ENCODE measurements at regions not wholly inside any gene's neighbourhood (a gene's known extent, or its start where the extent isn't known, plus 50 kb on each side); places are given as distances from the start of the nearest gene placed in this dataset.

- Histone ChIP-seq H3K36me3 (ENCODE audit: control insufficient read depth in 1 of 2, insufficient read depth in 2 of 2, low read length in 2 of 2) (no peaks in the 10 kb centered on the region), H3K9me3 (ENCODE audit: control insufficient read depth in 1 of 2, low read length in 2 of 2) (no peaks in the 10 kb centered on the region), H3K27me3 (ENCODE audit: control insufficient read depth in 1 of 2, insufficient read depth in 2 of 2, low read length in 2 of 2) (no peaks in the 10 kb centered on the region), H3K27ac (ENCODE audit: low read depth, low read length) (no peak overlapping the region), H3K9ac (ENCODE audit: low read depth in 1 of 2, low read length in 2 of 2) (no peak overlapping the region), H3K4me3 (ENCODE audit: low read depth in 1 of 2, low read length in 2 of 2) (no peak overlapping the region), H3K4me1 (ENCODE audit: control insufficient read depth in 1 of 2, insufficient read depth in 2 of 2, low read length in 2 of 2) (no peaks in the 10 kb centered on the region)
Measured at GRCh38 chr19:31974290-31974689, 371.1 kb upstream of the ZNF507 start.

- H3K27me3 ChIP-seq (ENCODE audit: control insufficient read depth in 1 of 2, insufficient read depth in 2 of 2, low read length in 2 of 2) = no peaks in the 10 kb centered on the region
- H3K27ac ChIP-seq (ENCODE audit: low read depth, low read length) = no peak overlapping the region
- no peak overlapping the region for H3K4me3 ChIP-seq (ENCODE audit: low read depth in 1 of 2, low read length in 2 of 2)
- no peaks in the 10 kb centered on the region for H3K9me3 ChIP-seq (ENCODE audit: control insufficient read depth in 1 of 2, low read length in 2 of 2)
- H3K9ac ChIP-seq (ENCODE audit: low read depth in 1 of 2, low read length in 2 of 2) = no peak overlapping the region
- no peaks in the 10 kb centered on the region for H3K4me1 ChIP-seq (ENCODE audit: control insufficient read depth in 1 of 2, insufficient read depth in 2 of 2, low read length in 2 of 2)
- H3K36me3 ChIP-seq (ENCODE audit: control insufficient read depth in 1 of 2, insufficient read depth in 2 of 2, low read length in 2 of 2) = no peaks in the 10 kb centered on the region
Measured at GRCh38 chr19:31974941-31975340, 370.5 kb upstream of the ZNF507 start.

DNA sequence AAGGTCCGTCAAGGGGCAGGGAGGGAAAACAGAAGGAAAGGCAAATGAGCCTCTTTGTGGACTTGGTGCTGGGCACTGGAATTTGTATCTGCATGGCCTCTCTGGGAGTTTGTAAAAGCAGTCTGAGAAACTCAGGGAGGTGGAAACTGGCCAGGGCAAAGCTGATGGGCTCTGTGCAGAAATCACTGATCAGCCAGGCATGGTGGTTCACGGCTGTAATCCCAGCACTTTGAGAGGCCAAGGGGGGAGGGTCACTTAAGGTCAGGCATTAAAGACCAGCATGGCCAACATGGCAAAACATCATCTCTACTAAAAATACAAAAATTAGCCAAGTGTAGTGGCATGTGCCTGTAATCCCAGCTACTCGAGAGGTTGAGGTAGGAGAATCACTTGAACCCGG is 369.9 kb upstream of the ZNF507 start:
- Histone ChIP-seq H3K27ac (ENCODE audit: low read depth, low read length) (no peak overlapping the region), H3K9me3 (ENCODE audit: control insufficient read depth in 1 of 2, low read length in 2 of 2) (no peaks in the 10 kb centered on the region), H3K9ac (ENCODE audit: low read depth in 1 of 2, low read length in 2 of 2) (no peak overlapping the region), H3K4me1 (ENCODE audit: control insufficient read depth in 1 of 2, insufficient read depth in 2 of 2, low read length in 2 of 2) (no peaks in the 10 kb centered on the region), H3K36me3 (ENCODE audit: control insufficient read depth in 1 of 2, insufficient read depth in 2 of 2, low read length in 2 of 2) (no peaks in the 10 kb centered on the region), H3K4me3 (ENCODE audit: low read depth in 1 of 2, low read length in 2 of 2) (no peak overlapping the region), H3K27me3 (ENCODE audit: control insufficient read depth in 1 of 2, insufficient read depth in 2 of 2, low read length in 2 of 2) (no peaks in the 10 kb centered on the region)

- no peaks in the 10 kb centered on the region for H3K36me3 ChIP-seq (ENCODE audit: control insufficient read depth in 1 of 2, insufficient read depth in 2 of 2, low read length in 2 of 2)
- no peaks in the 10 kb centered on the region for H3K9me3 ChIP-seq (ENCODE audit: control insufficient read depth in 1 of 2, low read length in 2 of 2)
- no peak overlapping the region for H3K4me3 ChIP-seq (ENCODE audit: low read depth in 1 of 2, low read length in 2 of 2)
- H3K4me1 ChIP-seq (ENCODE audit: control insufficient read depth in 1 of 2, insufficient read depth in 2 of 2, low read length in 2 of 2) = no peaks in the 10 kb centered on the region
- no peaks in the 10 kb centered on the region for H3K27me3 ChIP-seq (ENCODE audit: control insufficient read depth in 1 of 2, insufficient read depth in 2 of 2, low read length in 2 of 2)
- H3K27ac ChIP-seq (ENCODE audit: low read depth, low read length) = no peak overlapping the region
- H3K9ac ChIP-seq (ENCODE audit: low read depth in 1 of 2, low read length in 2 of 2) = no peak overlapping the region
Measured at GRCh38 chr19:31976775-31977536, 368.5 kb upstream of the ZNF507 start.

- Histone ChIP-seq H3K27ac (ENCODE audit: low read depth, low read length) (no peak overlapping the region), H3K36me3 (ENCODE audit: control insufficient read depth in 1 of 2, insufficient read depth in 2 of 2, low read length in 2 of 2) (no peaks in the 10 kb centered on the region), H3K9ac (ENCODE audit: low read depth in 1 of 2, low read length in 2 of 2) (no peak overlapping the region), H3K9me3 (ENCODE audit: control insufficient read depth in 1 of 2, low read length in 2 of 2) (no peaks in the 10 kb centered on the region), H3K27me3 (ENCODE audit: control insufficient read depth in 1 of 2, insufficient read depth in 2 of 2, low read length in 2 of 2) (no peaks in the 10 kb centered on the region), H3K4me1 (ENCODE audit: control insufficient read depth in 1 of 2, insufficient read depth in 2 of 2, low read length in 2 of 2) (no peaks in the 10 kb centered on the region), H3K4me3 (ENCODE audit: low read depth in 1 of 2, low read length in 2 of 2) (no peak overlapping the region)
Measured at GRCh38 chr19:31979362-31979761, 366.0 kb upstream of the ZNF507 start.

- Histone ChIP-seq H3K9ac (ENCODE audit: low read depth in 1 of 2, low read length in 2 of 2) (no peak overlapping the region), H3K27ac (ENCODE audit: low read depth, low read length) (no peak overlapping the region), H3K4me3 (ENCODE audit: low read depth in 1 of 2, low read length in 2 of 2) (no peak overlapping the region), H3K9me3 (ENCODE audit: control insufficient read depth in 1 of 2, low read length in 2 of 2) (no peaks in the 10 kb centered on the region), H3K4me1 (ENCODE audit: control insufficient read depth in 1 of 2, insufficient read depth in 2 of 2, low read length in 2 of 2) (no peaks in the 10 kb centered on the region), H3K36me3 (ENCODE audit: control insufficient read depth in 1 of 2, insufficient read depth in 2 of 2, low read length in 2 of 2) (no peaks in the 10 kb centered on the region), H3K27me3 (ENCODE audit: control insufficient read depth in 1 of 2, insufficient read depth in 2 of 2, low read length in 2 of 2) (no peaks in the 10 kb centered on the region)
Measured at GRCh38 chr19:31979949-31980670, 365.3 kb upstream of the ZNF507 start.

DNA sequence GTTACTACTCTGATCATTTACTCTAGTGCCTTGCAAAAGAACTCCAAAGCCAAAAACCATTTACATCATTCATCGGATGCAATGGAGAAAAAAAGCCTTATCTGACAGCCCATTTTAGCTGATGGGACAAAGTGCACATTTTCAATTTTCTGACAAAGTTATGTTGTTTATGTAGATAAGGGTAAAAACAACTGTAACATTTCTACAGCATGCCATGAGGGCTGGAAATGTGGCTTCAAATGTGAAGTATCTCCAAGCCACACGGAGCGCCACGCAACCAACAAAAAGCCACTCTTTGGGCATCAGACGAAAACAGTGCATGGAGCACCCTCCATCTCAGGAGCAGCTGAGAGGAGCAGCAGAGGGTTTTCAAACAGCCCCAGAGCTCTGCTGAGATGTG is 364.6 kb upstream of the ZNF507 start:
- Histone ChIP-seq H3K4me3 (ENCODE audit: low read depth in 1 of 2, low read length in 2 of 2) (no peak overlapping the region), H3K36me3 (ENCODE audit: control insufficient read depth in 1 of 2, insufficient read depth in 2 of 2, low read length in 2 of 2) (no peaks in the 10 kb centered on the region), H3K4me1 (ENCODE audit: control insufficient read depth in 1 of 2, insufficient read depth in 2 of 2, low read length in 2 of 2) (no peaks in the 10 kb centered on the region), H3K9me3 (ENCODE audit: control insufficient read depth in 1 of 2, low read length in 2 of 2) (peaks cover 0 to 4% of the 10 kb centered on the region in 2 donors), H3K27me3 (ENCODE audit: control insufficient read depth in 1 of 2, insufficient read depth in 2 of 2, low read length in 2 of 2) (no peaks in the 10 kb centered on the region), H3K27ac (ENCODE audit: low read depth, low read length) (no peak overlapping the region), H3K9ac (ENCODE audit: low read depth in 1 of 2, low read length in 2 of 2) (no peak overlapping the region)

GRCh38 chr19:31981545-31981944 is 363.9 kb upstream of the ZNF507 start:
- no peak overlapping the region for H3K9ac ChIP-seq (ENCODE audit: low read depth in 1 of 2, low read length in 2 of 2)
- no peaks in the 10 kb centered on the region for H3K4me1 ChIP-seq (ENCODE audit: control insufficient read depth in 1 of 2, insufficient read depth in 2 of 2, low read length in 2 of 2)
- no peaks in the 10 kb centered on the region for H3K36me3 ChIP-seq (ENCODE audit: control insufficient read depth in 1 of 2, insufficient read depth in 2 of 2, low read length in 2 of 2)
- H3K4me3 ChIP-seq (ENCODE audit: low read depth in 1 of 2, low read length in 2 of 2) = no peak overlapping the region
- H3K9me3 ChIP-seq (ENCODE audit: control insufficient read depth in 1 of 2, low read length in 2 of 2) = peaks cover 0 to 4% of the 10 kb centered on the region in 2 donors
- H3K27me3 ChIP-seq (ENCODE audit: control insufficient read depth in 1 of 2, insufficient read depth in 2 of 2, low read length in 2 of 2) = no peaks in the 10 kb centered on the region
- H3K27ac ChIP-seq (ENCODE audit: low read depth, low read length) = no peak overlapping the region

- Histone ChIP-seq H3K9me3 (ENCODE audit: control insufficient read depth in 1 of 2, low read length in 2 of 2) (peaks cover 0 to 4% of the 10 kb centered on the region in 2 donors), H3K4me1 (ENCODE audit: control insufficient read depth in 1 of 2, insufficient read depth in 2 of 2, low read length in 2 of 2) (no peaks in the 10 kb centered on the region), H3K27me3 (ENCODE audit: control insufficient read depth in 1 of 2, insufficient read depth in 2 of 2, low read length in 2 of 2) (no peaks in the 10 kb centered on the region), H3K9ac (ENCODE audit: low read depth in 1 of 2, low read length in 2 of 2) (no peak overlapping the region), H3K4me3 (ENCODE audit: low read depth in 1 of 2, low read length in 2 of 2) (no peak overlapping the region), H3K27ac (ENCODE audit: low read depth, low read length) (no peak overlapping the region), H3K36me3 (ENCODE audit: control insufficient read depth in 1 of 2, insufficient read depth in 2 of 2, low read length in 2 of 2) (no peaks in the 10 kb centered on the region)
Measured at GRCh38 chr19:31983647-31984046, 361.8 kb upstream of the ZNF507 start.

DNA sequence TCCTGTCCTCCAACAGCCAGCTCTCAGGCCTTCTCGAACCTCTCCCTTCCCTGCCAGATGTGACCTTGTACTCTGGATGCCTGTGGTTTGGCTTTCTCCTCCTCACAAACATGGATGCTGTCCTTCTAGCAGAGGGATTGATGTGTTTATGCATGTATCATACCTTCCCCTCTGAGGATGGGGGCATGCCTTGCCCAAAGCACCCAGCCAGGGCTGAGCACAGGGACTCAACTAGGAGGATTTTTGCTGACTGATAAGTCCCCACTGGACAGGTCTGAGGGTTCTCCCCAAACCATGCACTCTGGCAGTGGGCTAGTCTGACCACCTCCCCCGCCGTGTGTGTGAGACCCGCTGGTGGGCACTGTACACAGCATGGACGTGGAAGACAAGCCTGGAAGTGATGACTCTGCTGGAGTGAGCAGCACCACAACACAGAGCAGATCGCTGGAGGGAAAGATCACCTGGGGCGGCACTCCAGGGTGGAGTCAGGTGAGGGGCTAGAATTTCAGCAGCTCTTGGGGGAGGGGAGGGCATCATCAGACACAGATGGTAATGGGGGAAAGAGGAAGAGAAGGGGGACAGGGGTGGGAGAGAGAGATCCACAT is 360.3 kb upstream of the ZNF507 start:
- Histone ChIP-seq H3K4me3 (ENCODE audit: low read depth in 1 of 2, low read length in 2 of 2) (no peak overlapping the region), H3K27me3 (ENCODE audit: control insufficient read depth in 1 of 2, insufficient read depth in 2 of 2, low read length in 2 of 2) (no peaks in the 10 kb centered on the region), H3K9ac (ENCODE audit: low read depth in 1 of 2, low read length in 2 of 2) (no peak overlapping the region), H3K9me3 (ENCODE audit: control insufficient read depth in 1 of 2, low read length in 2 of 2) (peaks cover 0 to 4% of the 10 kb centered on the region in 2 donors), H3K27ac (ENCODE audit: low read depth, low read length) (no peak overlapping the region), H3K36me3 (ENCODE audit: control insufficient read depth in 1 of 2, insufficient read depth in 2 of 2, low read length in 2 of 2) (no peaks in the 10 kb centered on the region), H3K4me1 (ENCODE audit: control insufficient read depth in 1 of 2, insufficient read depth in 2 of 2, low read length in 2 of 2) (no peaks in the 10 kb centered on the region)

Data from duodenal mucosa (tissue), 2 donors.